ENCODE measurements at regions not wholly inside any gene's neighbourhood (a gene's known extent, or its start where the extent isn't known, plus 50 kb on each side); places are given as distances from the start of the nearest gene placed in this dataset.
"Not testable (repeated sequence)": the region's sequence is repeated elsewhere in the genome, so short reads cannot be mapped to it uniquely, and the experiment has no call there.

DNA sequence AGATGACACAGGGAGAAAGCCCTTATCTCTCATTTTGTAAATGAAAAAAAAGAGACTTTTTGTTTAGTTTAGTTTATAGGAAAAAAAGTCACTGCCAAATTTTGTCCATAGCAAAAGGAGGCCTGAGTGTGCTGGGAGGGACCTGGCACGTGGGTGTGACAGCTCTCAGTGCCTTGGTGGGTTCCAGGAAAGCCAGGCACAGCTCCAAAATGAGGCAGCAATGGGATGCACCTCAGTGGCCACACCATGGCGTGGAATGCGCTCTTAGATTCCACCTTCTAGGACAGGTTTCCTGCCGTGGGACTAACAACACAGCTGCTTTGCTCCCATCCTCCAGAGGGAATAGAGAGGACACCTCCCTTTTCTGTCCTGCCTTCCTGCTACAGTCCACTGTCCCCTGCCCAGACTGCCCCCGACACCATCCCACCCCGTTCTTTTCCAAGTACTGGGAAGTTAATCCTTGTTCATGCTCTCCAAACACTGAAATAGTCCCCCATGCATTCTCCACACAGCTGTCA is 207.6 kb downstream of the EMP1 start (continued):
- TF ChIP-seq, protein P1, sequence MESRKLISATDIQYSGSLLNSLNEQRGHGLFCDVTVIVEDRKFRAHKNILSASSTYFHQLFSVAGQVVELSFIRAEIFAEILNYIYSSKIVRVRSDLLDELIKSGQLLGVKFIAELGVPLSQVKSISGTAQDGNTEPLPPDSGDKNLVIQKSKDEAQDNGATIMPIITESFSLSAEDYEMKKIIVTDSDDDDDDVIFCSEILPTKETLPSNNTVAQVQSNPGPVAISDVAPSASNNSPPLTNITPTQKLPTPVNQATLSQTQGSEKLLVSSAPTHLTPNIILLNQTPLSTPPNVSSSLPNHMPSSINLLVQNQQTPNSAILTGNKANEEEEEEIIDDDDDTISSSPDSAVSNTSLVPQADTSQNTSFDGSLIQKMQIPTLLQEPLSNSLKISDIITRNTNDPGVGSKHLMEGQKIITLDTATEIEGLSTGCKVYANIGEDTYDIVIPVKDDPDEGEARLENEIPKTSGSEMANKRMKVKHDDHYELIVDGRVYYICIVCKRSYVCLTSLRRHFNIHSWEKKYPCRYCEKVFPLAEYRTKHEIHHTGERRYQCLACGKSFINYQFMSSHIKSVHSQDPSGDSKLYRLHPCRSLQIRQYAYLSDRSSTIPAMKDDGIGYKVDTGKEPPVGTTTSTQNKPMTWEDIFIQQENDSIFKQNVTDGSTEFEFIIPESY (IDR thresholded peaks at IDR 0.05): no peak
- TF ChIP-seq YY1 (IDR thresholded peaks at IDR 0.05) (no peak), TAF1 (conservative IDR thresholded peaks at IDR 0.05) (no peak), RAD21 (IDR thresholded peaks at IDR 0.05) (no peak), HNF4G (IDR thresholded peaks at IDR 0.05) (no peak)
- TF ChIP-seq, protein P2, sequence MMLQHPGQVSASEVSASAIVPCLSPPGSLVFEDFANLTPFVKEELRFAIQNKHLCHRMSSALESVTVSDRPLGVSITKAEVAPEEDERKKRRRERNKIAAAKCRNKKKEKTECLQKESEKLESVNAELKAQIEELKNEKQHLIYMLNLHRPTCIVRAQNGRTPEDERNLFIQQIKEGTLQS (IDR thresholded peaks at IDR 0.05): no peak

GRCh38 chr12:13391375-13391774 is 194.8 kb downstream of the EMP1 start:
- DNase-seq (ENCODE audit: low spot score); H3K9me3 ChIP-seq (ENCODE audit: control insufficient read depth in 4 of 4, low read length in 3 of 4); H3K36me3 ChIP-seq (ENCODE audit: control insufficient read depth in 4 of 4, insufficient read depth in 3 of 4, low read depth in 1 of 4, low read length in 3 of 4); H3K9ac ChIP-seq (ENCODE audit: low read depth in 1 of 2, low read length in 2 of 2); H3K4me3 ChIP-seq (ENCODE audit: low read depth in 1 of 3, low read length in 3 of 3); H3K27me3 ChIP-seq (ENCODE audit: control insufficient read depth in 4 of 4, insufficient read depth in 4 of 4, low read length in 3 of 4): not testable (repeated sequence)
- Histone ChIP-seq H3K27ac (ENCODE audit: low read depth in 1 of 2, low read length in 2 of 2) (peak overlapping the region in 1 of 2 donors; percentile 72), H3K4me1 (ENCODE audit: control insufficient read depth in 4 of 4, insufficient read depth in 4 of 4, low read length in 3 of 4) (peaks cover 2 to 12% (median 11%) of the 10 kb centered on the region in 4 donors)
- WGBS: 89% methylated on average over 2 of the region's 2 CpGs

DNA sequence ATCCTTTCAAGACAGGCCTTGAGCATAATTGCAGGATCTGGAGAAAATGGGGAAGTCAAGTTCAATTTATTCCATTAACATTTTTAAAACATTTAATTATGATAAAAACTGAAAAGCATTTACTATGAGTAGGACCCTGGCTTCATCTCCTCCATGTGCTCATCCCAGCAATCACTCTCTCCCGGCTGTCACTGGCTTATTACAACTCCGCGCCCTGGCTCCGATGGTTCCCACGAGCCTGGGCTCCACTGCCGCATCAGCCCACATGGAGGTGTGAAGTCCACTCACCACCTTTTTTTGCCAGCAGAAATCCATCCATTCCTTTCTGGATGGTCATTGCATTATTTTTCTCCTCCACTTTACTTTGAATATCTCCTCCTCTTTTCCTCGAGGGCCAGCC is 194.4 kb downstream of the EMP1 start:
- Histone ChIP-seq H3K27me3 (ENCODE audit: control insufficient read depth in 4 of 4, insufficient read depth in 4 of 4, low read length in 3 of 4) (no peaks in the 10 kb centered on the region), H3K27ac (ENCODE audit: low read depth in 1 of 2, low read length in 2 of 2) (peak overlapping the region; percentile 65 to 72), H3K4me1 (ENCODE audit: control insufficient read depth in 4 of 4, insufficient read depth in 4 of 4, low read length in 3 of 4) (peaks cover 2 to 12% (median 11%) of the 10 kb centered on the region in 4 donors), H3K36me3 (ENCODE audit: control insufficient read depth in 4 of 4, insufficient read depth in 3 of 4, low read depth in 1 of 4, low read length in 3 of 4) (no peaks in the 10 kb centered on the region), H3K9ac (ENCODE audit: low read depth in 1 of 2, low read length in 2 of 2) (no peak overlapping the region), H3K9me3 (ENCODE audit: control insufficient read depth in 4 of 4, low read length in 3 of 4) (no peaks in the 10 kb centered on the region), H3K4me3 (ENCODE audit: low read depth in 1 of 3, low read length in 3 of 3) (no peak overlapping the region)
- no peak for TF ChIP-seq NR2F2 (IDR thresholded peaks at IDR 0.05)
- TF ChIP-seq EGR1 (IDR thresholded peaks at IDR 0.05; ENCODE audit: low read depth in 2 of 2): no peak
- no peak for TF ChIP-seq FOXA1 (IDR thresholded peaks at IDR 0.05)
- TF ChIP-seq FOXA2 (IDR thresholded peaks at IDR 0.05): no peak
- TF ChIP-seq HNF4G (IDR thresholded peaks at IDR 0.05): no peak
- TF ChIP-seq, protein P3, sequence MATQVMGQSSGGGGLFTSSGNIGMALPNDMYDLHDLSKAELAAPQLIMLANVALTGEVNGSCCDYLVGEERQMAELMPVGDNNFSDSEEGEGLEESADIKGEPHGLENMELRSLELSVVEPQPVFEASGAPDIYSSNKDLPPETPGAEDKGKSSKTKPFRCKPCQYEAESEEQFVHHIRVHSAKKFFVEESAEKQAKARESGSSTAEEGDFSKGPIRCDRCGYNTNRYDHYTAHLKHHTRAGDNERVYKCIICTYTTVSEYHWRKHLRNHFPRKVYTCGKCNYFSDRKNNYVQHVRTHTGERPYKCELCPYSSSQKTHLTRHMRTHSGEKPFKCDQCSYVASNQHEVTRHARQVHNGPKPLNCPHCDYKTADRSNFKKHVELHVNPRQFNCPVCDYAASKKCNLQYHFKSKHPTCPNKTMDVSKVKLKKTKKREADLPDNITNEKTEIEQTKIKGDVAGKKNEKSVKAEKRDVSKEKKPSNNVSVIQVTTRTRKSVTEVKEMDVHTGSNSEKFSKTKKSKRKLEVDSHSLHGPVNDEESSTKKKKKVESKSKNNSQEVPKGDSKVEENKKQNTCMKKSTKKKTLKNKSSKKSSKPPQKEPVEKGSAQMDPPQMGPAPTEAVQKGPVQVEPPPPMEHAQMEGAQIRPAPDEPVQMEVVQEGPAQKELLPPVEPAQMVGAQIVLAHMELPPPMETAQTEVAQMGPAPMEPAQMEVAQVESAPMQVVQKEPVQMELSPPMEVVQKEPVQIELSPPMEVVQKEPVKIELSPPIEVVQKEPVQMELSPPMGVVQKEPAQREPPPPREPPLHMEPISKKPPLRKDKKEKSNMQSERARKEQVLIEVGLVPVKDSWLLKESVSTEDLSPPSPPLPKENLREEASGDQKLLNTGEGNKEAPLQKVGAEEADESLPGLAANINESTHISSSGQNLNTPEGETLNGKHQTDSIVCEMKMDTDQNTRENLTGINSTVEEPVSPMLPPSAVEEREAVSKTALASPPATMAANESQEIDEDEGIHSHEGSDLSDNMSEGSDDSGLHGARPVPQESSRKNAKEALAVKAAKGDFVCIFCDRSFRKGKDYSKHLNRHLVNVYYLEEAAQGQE (IDR thresholded peaks at IDR 0.05): no peak
- TF ChIP-seq TAF1 (conservative IDR thresholded peaks at IDR 0.05): no peak
- TF ChIP-seq SP1 (IDR thresholded peaks at IDR 0.05): no peak
- TF ChIP-seq, protein P1 (IDR thresholded peaks at IDR 0.05): no peak
- TF ChIP-seq, protein P4, sequence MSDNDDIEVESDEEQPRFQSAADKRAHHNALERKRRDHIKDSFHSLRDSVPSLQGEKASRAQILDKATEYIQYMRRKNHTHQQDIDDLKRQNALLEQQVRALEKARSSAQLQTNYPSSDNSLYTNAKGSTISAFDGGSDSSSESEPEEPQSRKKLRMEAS (IDR thresholded peaks at IDR 0.05): no peak
- no peak for TF ChIP-seq HNF4A (conservative IDR thresholded peaks at IDR 0.05)
- no peak for TF ChIP-seq GABPA (IDR thresholded peaks at IDR 0.05 in 1 of 2, conservative IDR thresholded peaks at IDR 0.05 in 1 of 2)
- TF ChIP-seq RXRA (IDR thresholded peaks at IDR 0.05): no peak
- TF ChIP-seq, protein P2 (IDR thresholded peaks at IDR 0.05): no peak
- TF ChIP-seq, protein P5, sequence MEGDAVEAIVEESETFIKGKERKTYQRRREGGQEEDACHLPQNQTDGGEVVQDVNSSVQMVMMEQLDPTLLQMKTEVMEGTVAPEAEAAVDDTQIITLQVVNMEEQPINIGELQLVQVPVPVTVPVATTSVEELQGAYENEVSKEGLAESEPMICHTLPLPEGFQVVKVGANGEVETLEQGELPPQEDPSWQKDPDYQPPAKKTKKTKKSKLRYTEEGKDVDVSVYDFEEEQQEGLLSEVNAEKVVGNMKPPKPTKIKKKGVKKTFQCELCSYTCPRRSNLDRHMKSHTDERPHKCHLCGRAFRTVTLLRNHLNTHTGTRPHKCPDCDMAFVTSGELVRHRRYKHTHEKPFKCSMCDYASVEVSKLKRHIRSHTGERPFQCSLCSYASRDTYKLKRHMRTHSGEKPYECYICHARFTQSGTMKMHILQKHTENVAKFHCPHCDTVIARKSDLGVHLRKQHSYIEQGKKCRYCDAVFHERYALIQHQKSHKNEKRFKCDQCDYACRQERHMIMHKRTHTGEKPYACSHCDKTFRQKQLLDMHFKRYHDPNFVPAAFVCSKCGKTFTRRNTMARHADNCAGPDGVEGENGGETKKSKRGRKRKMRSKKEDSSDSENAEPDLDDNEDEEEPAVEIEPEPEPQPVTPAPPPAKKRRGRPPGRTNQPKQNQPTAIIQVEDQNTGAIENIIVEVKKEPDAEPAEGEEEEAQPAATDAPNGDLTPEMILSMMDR (IDR thresholded peaks at IDR 0.05; ENCODE audit: low read depth, low read length, missing input control): no peak
- TF ChIP-seq YY1 (IDR thresholded peaks at IDR 0.05): no peak
- 86% methylated on average over 7 of the region's 7 CpGs for WGBS
- no peak for DNase-seq (ENCODE audit: low spot score)

Measured in liver (tissue), 8 donors.